GM12892 (cell line): ENCODE measurements at regions not wholly inside any gene's neighbourhood (a gene's known extent, or its start where the extent isn't known, plus 50 kb on each side); places are given as distances from the start of the nearest gene placed in this dataset.

Experiments
- POLR2A ChIP-seq: IDR thresholded peaks from 2 replicates; pipeline ENCODE4 v1.6.1; 2011; ENCODE audit warnings: low read depth, low read length, control low read depth
- TAF1 ChIP-seq: IDR thresholded peaks from 2 replicates; pipeline ENCODE4 v1.6.1; 2011; ENCODE audit warnings: low read depth, mild to moderate bottlenecking, control low read depth, low read length, borderline replicate concordance

GRCh38 chr4:110933341-110933740 lies 310.5 kb upstream of the PITX2 start:
- TF ChIP-seq POLR2A = no peak
- TF ChIP-seq TAF1 = no peak
